NOMO-1 treated with DMSO at 0.1 percent for 48 hours (cell line): ENCODE measurements at regions not wholly inside any gene's neighbourhood (a gene's known extent, or its start where the extent isn't known, plus 50 kb on each side); places are given as distances from the start of the nearest gene placed in this dataset.
A peak's percentile ranks its signal among the peaks of the same experiment; 100 is the strongest.

Source experiments
- DNase-seq: peaks from one replicate; lab custom pipeline; 2025; ENCODE audit not compliant: unreplicated experiment; lab: John Stamatoyannopoulos, UW

DNA sequence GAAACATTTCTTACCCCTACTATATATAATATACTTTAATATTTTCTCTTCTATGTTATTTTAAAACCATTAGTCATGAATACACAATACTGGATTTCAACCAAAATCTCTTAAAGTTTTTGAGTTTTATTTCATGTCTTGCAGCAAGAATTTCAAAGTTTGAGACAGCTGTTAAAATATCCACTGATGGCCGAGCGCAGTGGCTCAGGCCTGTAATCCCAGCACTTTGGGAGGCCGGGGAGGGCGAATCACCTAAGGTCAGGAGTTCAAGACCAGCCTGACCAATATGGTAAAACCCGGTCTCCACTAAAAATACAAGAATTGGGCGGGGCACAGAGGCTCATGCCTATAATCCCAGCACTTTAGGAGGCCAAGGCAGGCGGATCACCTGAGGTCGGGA is 59.7 kb upstream of the DAPK1 start:
- no peak for DNase-seq

DNA sequence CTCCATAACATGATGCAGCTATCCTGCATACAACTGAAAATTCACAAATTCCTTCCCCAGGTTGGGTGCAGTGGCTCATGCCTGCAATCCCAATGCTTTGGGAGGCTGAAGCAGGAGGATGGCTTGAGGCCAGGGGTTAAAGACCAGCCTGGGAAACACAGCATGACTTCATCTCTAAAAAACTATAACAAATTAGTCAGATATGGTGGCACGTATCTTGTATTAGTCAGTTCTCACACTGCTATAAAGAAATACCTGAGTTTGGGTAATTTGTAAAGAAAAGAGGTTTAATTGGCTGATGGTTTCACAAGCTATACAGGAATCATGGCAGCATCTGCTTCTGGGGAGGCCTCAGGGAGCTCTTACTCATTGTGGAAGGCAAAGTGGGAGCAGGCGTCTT is 56.4 kb upstream of the DAPK1 start:
- DNase-seq, result no peak

DNA sequence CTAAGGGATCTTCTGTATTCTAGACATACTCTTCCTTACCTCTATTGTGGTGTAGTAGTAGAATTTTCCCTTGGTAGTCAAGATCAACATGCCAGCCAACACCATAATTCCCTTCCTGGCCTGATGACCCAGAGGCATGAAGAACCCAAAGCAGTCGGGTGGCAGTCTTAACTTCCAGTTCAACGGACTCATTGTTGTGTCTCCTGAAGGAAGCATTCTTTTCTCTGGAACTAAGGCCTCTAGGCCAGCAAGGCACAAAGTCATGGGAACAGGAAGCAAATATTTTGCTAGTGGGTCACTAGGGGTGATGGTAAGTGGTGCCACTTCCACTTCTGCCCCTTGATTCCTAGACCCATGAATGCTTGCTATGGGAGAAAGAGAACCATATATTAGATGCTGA is 55.2 kb upstream of the DAPK1 start:
- DNase-seq, result no peak

DNA sequence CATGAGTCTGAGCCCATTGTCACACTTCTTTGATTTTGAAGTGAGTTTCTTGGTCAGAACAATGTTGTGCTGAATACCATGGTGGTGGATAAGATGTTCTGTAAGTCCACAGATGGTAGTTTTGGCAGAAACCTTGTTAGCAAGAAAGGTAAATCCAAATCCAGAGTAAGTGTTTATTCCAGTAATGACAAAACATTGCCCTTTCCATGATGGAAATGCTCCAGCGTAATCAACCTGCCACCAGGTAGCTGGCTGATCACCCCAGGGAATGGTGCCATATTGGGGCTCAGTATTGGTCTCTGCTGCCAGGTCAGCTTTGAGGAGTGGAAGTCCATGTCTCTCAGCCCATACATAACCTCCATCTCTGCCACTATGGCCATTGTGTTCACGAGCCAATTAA is 54.7 kb upstream of the DAPK1 start:
- DNase-seq, result no peak

DNA sequence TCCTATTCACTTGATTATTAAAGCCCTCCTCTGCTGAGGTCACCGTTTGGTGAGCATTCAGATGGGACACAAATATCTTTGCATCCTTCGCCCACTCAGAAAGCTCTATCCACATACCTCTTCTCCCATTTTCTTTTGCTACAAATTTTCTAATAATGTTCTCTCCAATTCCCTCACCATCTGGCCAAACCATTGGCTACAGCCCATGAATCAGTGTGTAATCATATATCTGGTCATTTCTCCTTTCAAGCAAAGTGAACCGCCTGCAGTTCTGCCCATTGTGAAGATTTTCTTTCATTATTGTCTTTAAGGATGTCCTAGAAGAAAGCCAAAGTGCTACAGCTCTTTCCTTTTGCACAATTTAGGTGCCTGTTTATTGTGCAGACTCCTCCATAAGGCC is 54.2 kb upstream of the DAPK1 start:
- DNase-seq, result no peak

DNA sequence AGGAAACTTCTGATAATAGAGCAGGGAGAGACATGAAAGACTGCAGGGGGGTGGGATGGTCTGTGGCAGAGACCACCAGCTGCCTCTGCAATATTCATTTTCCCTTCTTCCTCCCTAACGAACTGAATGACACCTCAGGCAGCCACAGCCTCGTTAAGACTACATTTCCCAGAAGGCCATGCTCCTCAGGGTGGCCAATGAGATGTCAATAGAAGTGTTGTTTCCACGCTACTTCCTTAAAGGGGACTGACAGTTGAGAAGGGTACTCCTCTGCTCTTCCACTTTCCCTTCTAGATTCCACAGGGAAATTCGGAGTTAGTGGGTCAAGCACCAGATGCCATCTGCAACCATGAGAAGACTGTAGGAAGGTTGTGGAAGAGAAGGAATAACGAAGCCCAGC is 52.0 kb upstream of the DAPK1 start:
- peak; percentile 32 for DNase-seq

DNA sequence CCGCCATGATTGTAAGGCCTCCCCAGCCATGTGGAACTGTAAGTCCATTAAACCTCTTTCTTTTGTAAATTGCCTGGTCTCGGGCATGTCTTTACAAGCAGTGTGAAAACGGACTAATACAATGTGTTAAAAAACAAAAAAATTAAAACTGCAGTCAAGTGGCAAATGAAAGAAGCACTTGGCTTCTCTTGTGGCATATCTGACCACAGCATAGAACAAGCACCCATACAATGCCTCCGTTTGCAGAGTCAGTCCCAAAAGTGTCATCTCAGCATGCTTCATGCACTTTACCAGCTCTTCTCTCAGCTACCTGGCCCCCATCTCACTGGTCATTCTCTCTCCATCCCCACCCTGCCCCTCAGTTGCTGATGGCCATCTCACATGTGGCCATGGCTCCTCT is 51.1 kb upstream of the DAPK1 start:
- no peak for DNase-seq

DNA sequence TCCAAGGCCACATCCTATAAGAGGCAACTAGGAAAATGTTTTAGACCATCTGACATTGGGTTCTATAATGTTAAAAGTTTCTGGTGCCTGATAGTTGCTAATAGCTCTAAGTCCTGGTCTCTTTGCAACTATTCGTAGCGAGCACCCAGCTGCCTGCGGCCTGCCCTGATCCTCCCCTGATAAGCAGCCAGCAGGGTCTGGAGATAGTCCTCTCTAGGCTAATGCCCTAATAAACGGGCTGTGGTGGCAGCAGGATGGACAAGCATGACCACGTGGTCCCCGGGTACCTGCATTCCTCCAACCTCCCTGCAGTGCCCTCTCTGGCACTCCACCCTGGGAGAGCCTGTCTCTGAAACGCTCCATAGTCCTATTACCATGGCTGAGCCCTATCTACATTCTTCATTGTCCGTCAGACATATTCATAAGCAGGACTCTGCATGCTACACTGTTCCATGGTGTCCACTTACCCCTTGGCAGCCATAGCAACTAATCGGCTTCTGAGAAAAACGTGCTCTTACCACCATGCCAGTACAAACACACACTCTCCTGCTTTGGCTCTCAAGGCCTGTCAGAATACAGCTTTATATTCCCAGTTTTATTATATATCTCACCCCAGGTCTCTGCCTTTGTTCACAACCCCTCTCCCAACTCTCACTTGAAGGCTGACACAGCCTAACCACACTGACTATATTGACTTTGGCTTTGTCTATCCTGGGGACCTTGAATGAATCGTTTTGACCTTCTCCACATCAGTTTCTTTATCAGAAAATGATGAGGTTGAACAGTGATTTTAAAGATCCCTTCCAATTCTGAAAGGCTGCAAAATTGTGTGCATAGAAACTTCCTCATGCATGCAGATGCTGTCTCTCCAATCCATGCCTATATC is 49.9 kb upstream of the DAPK1 start:
- no peak for DNase-seq
